GM12878 (cell line): ENCODE measurements at regions not wholly inside any gene's neighbourhood (a gene's known extent, or its start where the extent isn't known, plus 50 kb on each side); places are given as distances from the start of the nearest gene placed in this dataset.

Experiments used
- ATAC-seq: fragments of 200-7000 bp; cut with Tn5 transposase; 3 replicates; pipeline ENCODE4 v1.9.1; 2020; ENCODE audit warnings: mild to moderate bottlenecking, moderate library complexity
- BruUV-seq: library from RNA; stranded (reverse); fragments of 400-500 nt; replicated peaks from 2 replicates; lab custom pipeline; 2021; lab: Mats Ljungman, UMichigan
- CTCF ChIA-PET: fragments of 300-600 bp; sonication (Branson Sonifier 250); formaldehyde crosslinking; extraction: SDS; loops from one replicate; lab custom pipeline; 2021; ENCODE audit warnings: inconsistent platforms; lab: Yijun Ruan, JAX
- POLR2A ChIA-PET: fragments of 350-600 bp; formaldehyde crosslinking; extraction: SDS; loops from one replicate; lab custom pipeline; 2021; ENCODE audit warnings: inconsistent platforms; lab: Charles Lee
- RAD21 ChIA-PET: fragments of 300-600 bp; sonication (Branson Sonifier 250); formaldehyde crosslinking; loops from one replicate; lab custom pipeline; 2023; ENCODE audit warnings: antibody characterized with exemption; ENCODE audit not compliant: unreplicated experiment; lab: Charles Lee
- SMC1A ChIA-PET: fragments of 300-600 bp; sonication (Branson Sonifier 250); formaldehyde crosslinking; loops from one replicate; lab custom pipeline; 2023; ENCODE audit not compliant: unreplicated experiment, uncharacterized antibody; lab: Charles Lee
- DNase-seq: peaks from one replicate; pipeline ENCODE4 v3.0.0-alpha.2; 2011; ENCODE audit warnings: low read depth, low spot score
- FAIRE-seq: peaks from 3 replicates; lab custom pipeline; 2011; peaks lifted over from hg19 to GRCh38; lab: Jason Lieb, UNC
- H2AFZ ChIP-seq: 2 replicates; pipeline ENCODE4 v1.6.0; 2011; ENCODE audit warnings: low read depth, low read length, control low read depth; ENCODE audit not compliant: control insufficient read depth
- H3K27ac ChIP-seq: 2 replicates; pipeline ENCODE4 v1.5.1; 2011; ENCODE audit warnings: control low read depth; ENCODE audit not compliant: control insufficient read depth, insufficient read depth
- H3K27me3 ChIP-seq, 2 experiments: replicated peaks in 1 of 2; 2 replicates each; pipeline versions ENCODE4 v1.6.0 to v1.6.1; 2011; ENCODE audit warnings: low read length in 1 of 2; ENCODE audit not compliant: control insufficient read depth in 2 of 2, insufficient read depth in 2 of 2
- H3K36me3 ChIP-seq, 2 experiments: 2 replicates each; pipeline ENCODE4 v1.5.1; 2011; ENCODE audit warnings: low read length in 1 of 2; ENCODE audit not compliant: control insufficient read depth in 2 of 2, insufficient read depth in 2 of 2
- H3K4me1 ChIP-seq: 2 replicates; pipeline ENCODE4 v1.6.1; 2011; ENCODE audit warnings: mild to moderate bottlenecking, low read length, moderate library complexity, mixed read lengths; ENCODE audit not compliant: control insufficient read depth, insufficient read depth
- H3K4me2 ChIP-seq: 2 replicates; pipeline ENCODE4 v1.6.0; 2011; ENCODE audit warnings: control low read depth; ENCODE audit not compliant: control insufficient read depth, insufficient read depth
- H3K4me3 ChIP-seq: fragments of 200-600 bp; sonication (generic); 2 replicates; pipeline ENCODE4 v1.5.1; 2016
- H3K79me2 ChIP-seq: 2 replicates; pipeline ENCODE4 v1.6.0; 2011; ENCODE audit warnings: low read length; ENCODE audit not compliant: control insufficient read depth, insufficient read depth
- H3K9ac ChIP-seq: 2 replicates; pipeline ENCODE4 v1.8.0; 2011; ENCODE audit warnings: low read length, control low read depth, mixed read lengths; ENCODE audit not compliant: control insufficient read depth, insufficient read depth
- H3K9me3 ChIP-seq: replicated peaks from 3 replicates; pipeline ENCODE4 v1.5.1; 2011; ENCODE audit warnings: mild to moderate bottlenecking, low read length; ENCODE audit not compliant: control insufficient read depth, insufficient read depth
- H4K20me1 ChIP-seq: 2 replicates; pipeline ENCODE4 v1.6.0; 2011; ENCODE audit not compliant: control insufficient read depth, insufficient read depth
- ATF7 ChIP-seq: fragments of 450-650 bp; IDR thresholded peaks from 2 replicates; pipeline ENCODE4 v1.6.1; 2016; ENCODE audit warnings: low read depth, mild to moderate bottlenecking
- CHD4 ChIP-seq: fragments of 200-600 bp; sonication (generic); IDR thresholded peaks from 2 replicates; pipeline ENCODE4 v1.6.1; 2016; ENCODE audit warnings: mild to moderate bottlenecking
- ESRRA ChIP-seq: IDR thresholded peaks from 2 replicates; pipeline ENCODE4 v1.6.1; 2012; ENCODE audit warnings: mild to moderate bottlenecking, low read length, improper control_type of control experiment
- IKZF1 ChIP-seq: fragments of 450-650 bp; conservative IDR thresholded peaks from 2 replicates; pipeline ENCODE4 v1.6.1; 2017; ENCODE audit warnings: antibody characterized with exemption, mild to moderate bottlenecking
- IKZF2 ChIP-seq, 2 experiments: fragments of 450-650 bp; IDR thresholded peaks; 2 replicates each; pipeline ENCODE4 v1.6.1; 2017; ENCODE audit warnings: mild to moderate bottlenecking in 2 of 2, moderate library complexity in 2 of 2
- JUND ChIP-seq: IDR thresholded peaks from 2 replicates; pipeline ENCODE4 v1.6.1; 2012; ENCODE audit warnings: low read depth, mild to moderate bottlenecking, low read length, improper control_type of control experiment, moderate library complexity
- NFXL1 ChIP-seq: fragments of 450-650 bp; IDR thresholded peaks from 2 replicates; pipeline ENCODE4 v1.6.1; 2017; ENCODE audit warnings: antibody characterized with exemption, mild to moderate bottlenecking, borderline replicate concordance
- NFYA ChIP-seq: IDR thresholded peaks from 2 replicates; pipeline ENCODE4 v1.6.1; 2011; ENCODE audit warnings: low read depth, mild to moderate bottlenecking, low read length, improper control_type of control experiment, borderline replicate concordance
- NR2C2 ChIP-seq: IDR thresholded peaks from 2 replicates; pipeline ENCODE4 v1.6.1; 2011; ENCODE audit warnings: borderline replicate concordance, low read depth; ENCODE audit not compliant: control insufficient read depth, insufficient read length
- SMAD5 ChIP-seq: IDR thresholded peaks from 2 replicates; pipeline ENCODE4 v1.6.1; 2016; ENCODE audit warnings: antibody characterized with exemption, low read depth
- SP1 ChIP-seq: IDR thresholded peaks from one replicate; pipeline ENCODE4 v1.6.1; 2011; ENCODE audit warnings: low read depth, low read length
- TAF1 ChIP-seq: IDR thresholded peaks from 2 replicates; pipeline ENCODE4 v1.6.1; 2011; ENCODE audit warnings: mild to moderate bottlenecking, low read depth, low read length, borderline replicate concordance
- TCF12 ChIP-seq: IDR thresholded peaks from 2 replicates; pipeline ENCODE4 v1.6.1; 2011; ENCODE audit warnings: low read depth, mild to moderate bottlenecking, low read length
- ZNF384 ChIP-seq: IDR thresholded peaks from 2 replicates; pipeline ENCODE4 v1.6.1; 2012; ENCODE audit warnings: low read depth, mild to moderate bottlenecking, low read length, improper control_type of control experiment, borderline replicate concordance
- ZNF622 ChIP-seq: fragments of 450-650 bp; IDR thresholded peaks from 2 replicates; pipeline ENCODE4 v1.6.1; 2017; ENCODE audit warnings: mild to moderate bottlenecking, inconsistent platforms
- WGBS: methylation state at CpG from one replicate; pipeline ENCODE4 v1.1.6; 2016; ENCODE audit warnings: low lambda C conversion rate; ENCODE audit not compliant: insufficient replicate concordance, insufficient coverage; ENCODE audit errors: missing lambda C conversion rate; 5-methylcytosine and 5-hydroxymethylcytosine counted together
- in situ Hi-C: fragments of 300-500 bp; cut with MboI; formaldehyde crosslinking; loops from 9 replicates; pipeline ENCODE4 v1.14.3; 2018; ENCODE audit warnings: mixed read lengths
- intact Hi-C: fragments of 100-400 bp; cut with micrococcal nuclease; formaldehyde crosslinking; loops from one replicate; pipeline ENCODE4 v1.14.2; 2022; ENCODE audit not compliant: unreplicated experiment
- TF ChIP-seq, protein P1 (sequence below): fragments of 450-650 bp; IDR thresholded peaks from 2 replicates; pipeline ENCODE4 v1.6.1; 2017; ENCODE audit warnings: mild to moderate bottlenecking, moderate library complexity
- TF ChIP-seq, protein P2 (sequence below): fragments of 150-350 bp; IDR thresholded peaks from 2 replicates; pipeline ENCODE4 v1.6.1; 2014; ENCODE audit warnings: mild to moderate bottlenecking, low read depth, low read length
- TF ChIP-seq, protein P3 (sequence below): IDR thresholded peaks from 2 replicates; pipeline ENCODE4 v1.6.1; 2012; ENCODE audit warnings: low read depth, low read length, improper control_type of control experiment

DNA sequence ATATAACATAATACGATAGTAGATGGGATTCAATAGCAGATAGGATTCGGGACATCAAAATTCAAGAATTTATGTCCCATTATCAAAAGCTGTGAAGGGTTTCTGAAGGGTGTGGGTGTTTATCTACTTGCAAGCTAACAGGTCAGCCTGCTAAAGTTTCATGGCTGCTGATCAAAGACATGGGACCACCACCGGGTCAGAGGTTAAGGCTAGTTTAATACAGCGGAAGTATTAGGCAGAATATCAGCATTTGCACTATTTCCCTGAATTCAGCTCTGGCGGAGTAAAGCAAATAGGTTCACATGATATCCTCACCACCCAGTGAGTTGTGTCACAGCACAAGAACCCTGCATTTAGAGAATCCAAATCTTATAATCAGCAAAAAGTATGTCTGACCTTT lies 82.5 kb downstream of the DSEL start (continued):
- TF ChIP-seq, protein P1, sequence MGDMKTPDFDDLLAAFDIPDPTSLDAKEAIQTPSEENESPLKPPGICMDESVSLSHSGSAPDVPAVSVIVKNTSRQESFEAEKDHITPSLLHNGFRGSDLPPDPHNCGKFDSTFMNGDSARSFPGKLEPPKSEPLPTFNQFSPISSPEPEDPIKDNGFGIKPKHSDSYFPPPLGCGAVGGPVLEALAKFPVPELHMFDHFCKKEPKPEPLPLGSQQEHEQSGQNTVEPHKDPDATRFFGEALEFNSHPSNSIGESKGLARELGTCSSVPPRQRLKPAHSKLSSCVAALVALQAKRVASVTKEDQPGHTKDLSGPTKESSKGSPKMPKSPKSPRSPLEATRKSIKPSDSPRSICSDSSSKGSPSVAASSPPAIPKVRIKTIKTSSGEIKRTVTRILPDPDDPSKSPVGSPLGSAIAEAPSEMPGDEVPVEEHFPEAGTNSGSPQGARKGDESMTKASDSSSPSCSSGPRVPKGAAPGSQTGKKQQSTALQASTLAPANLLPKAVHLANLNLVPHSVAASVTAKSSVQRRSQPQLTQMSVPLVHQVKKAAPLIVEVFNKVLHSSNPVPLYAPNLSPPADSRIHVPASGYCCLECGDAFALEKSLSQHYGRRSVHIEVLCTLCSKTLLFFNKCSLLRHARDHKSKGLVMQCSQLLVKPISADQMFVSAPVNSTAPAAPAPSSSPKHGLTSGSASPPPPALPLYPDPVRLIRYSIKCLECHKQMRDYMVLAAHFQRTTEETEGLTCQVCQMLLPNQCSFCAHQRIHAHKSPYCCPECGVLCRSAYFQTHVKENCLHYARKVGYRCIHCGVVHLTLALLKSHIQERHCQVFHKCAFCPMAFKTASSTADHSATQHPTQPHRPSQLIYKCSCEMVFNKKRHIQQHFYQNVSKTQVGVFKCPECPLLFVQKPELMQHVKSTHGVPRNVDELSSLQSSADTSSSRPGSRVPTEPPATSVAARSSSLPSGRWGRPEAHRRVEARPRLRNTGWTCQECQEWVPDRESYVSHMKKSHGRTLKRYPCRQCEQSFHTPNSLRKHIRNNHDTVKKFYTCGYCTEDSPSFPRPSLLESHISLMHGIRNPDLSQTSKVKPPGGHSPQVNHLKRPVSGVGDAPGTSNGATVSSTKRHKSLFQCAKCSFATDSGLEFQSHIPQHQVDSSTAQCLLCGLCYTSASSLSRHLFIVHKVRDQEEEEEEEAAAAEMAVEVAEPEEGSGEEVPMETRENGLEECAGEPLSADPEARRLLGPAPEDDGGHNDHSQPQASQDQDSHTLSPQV = no peak
- TF ChIP-seq ESRRA = no peak
- TF ChIP-seq NR2C2 = no peak

DNA sequence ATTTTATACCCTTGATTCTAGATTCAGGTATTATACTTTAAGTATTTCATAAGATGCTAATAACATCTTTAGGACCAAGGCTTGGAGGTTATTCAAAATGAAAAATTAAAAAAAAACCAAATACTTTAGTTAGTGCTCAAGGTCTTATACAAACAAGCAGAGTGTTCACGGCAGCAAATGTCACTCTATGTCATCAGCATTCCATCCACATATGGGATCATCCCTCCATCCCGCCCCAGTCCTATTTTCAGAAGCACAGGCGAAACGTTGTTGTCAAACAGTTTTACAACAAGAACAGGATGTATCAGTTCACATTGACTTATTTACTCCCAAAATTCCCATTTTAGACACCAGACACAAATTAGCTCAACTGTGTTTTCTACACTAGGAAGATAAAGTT lies 83.7 kb downstream of the DSEL start:
- no peaks in the 10 kb centered on the region for H3K27me3 ChIP-seq
- BruUV-seq = no TSS peak
- CTCF ChIA-PET = no interaction called here

More for the DNA sequence above, 83.7 kb downstream of the DSEL start:
- H3K36me3 ChIP-seq = no peaks in the 10 kb centered on the region
- WGBS = 25% methylated on average over 4 of the region's 4 CpGs
- H3K4me1 ChIP-seq = no peaks in the 10 kb centered on the region
- H3K79me2 ChIP-seq = no peaks in the 10 kb centered on the region
- intact Hi-C loops = no loop called here
- ChIA-PET RAD21 (no interaction called here), POLR2A (no interaction called here), SMC1A (no interaction called here)
- no peak overlapping the region for H3K9ac ChIP-seq
- no peak overlapping the region for H3K4me3 ChIP-seq
- no peak for FAIRE-seq
- H2AFZ ChIP-seq = no peak overlapping the region
- H3K27ac ChIP-seq = no peak overlapping the region
- in situ Hi-C loops = no loop called here
- no peak for ATAC-seq
- H3K9me3 ChIP-seq = no peaks in the 10 kb centered on the region
- H4K20me1 ChIP-seq = no peaks in the 10 kb centered on the region
- no peak for DNase-seq
- TF ChIP-seq JUND (no peak), ATF7 (no peak), TCF12 (no peak), NFXL1 (no peak), ZNF384 (no peak), ZNF622 (no peak), CHD4 (no peak), IKZF2 (IDR thresholded peaks at IDR 0.05) (no peak), TAF1 (no peak), IKZF1 (no peak), NFYA (no peak), SMAD5 (no peak), SP1 (no peak)
- TF ChIP-seq, protein P2, sequence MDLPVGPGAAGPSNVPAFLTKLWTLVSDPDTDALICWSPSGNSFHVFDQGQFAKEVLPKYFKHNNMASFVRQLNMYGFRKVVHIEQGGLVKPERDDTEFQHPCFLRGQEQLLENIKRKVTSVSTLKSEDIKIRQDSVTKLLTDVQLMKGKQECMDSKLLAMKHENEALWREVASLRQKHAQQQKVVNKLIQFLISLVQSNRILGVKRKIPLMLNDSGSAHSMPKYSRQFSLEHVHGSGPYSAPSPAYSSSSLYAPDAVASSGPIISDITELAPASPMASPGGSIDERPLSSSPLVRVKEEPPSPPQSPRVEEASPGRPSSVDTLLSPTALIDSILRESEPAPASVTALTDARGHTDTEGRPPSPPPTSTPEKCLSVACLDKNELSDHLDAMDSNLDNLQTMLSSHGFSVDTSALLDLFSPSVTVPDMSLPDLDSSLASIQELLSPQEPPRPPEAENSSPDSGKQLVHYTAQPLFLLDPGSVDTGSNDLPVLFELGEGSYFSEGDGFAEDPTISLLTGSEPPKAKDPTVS = no peak
- TF ChIP-seq, protein P3, sequence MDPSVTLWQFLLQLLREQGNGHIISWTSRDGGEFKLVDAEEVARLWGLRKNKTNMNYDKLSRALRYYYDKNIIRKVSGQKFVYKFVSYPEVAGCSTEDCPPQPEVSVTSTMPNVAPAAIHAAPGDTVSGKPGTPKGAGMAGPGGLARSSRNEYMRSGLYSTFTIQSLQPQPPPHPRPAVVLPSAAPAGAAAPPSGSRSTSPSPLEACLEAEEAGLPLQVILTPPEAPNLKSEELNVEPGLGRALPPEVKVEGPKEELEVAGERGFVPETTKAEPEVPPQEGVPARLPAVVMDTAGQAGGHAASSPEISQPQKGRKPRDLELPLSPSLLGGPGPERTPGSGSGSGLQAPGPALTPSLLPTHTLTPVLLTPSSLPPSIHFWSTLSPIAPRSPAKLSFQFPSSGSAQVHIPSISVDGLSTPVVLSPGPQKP = no peak
- no peak overlapping the region for H3K4me2 ChIP-seq
